ENCODE measurements at regions not wholly inside any gene's neighbourhood (a gene's known extent, or its start where the extent isn't known, plus 50 kb on each side); places are given as distances from the start of the nearest gene placed in this dataset.

DNA sequence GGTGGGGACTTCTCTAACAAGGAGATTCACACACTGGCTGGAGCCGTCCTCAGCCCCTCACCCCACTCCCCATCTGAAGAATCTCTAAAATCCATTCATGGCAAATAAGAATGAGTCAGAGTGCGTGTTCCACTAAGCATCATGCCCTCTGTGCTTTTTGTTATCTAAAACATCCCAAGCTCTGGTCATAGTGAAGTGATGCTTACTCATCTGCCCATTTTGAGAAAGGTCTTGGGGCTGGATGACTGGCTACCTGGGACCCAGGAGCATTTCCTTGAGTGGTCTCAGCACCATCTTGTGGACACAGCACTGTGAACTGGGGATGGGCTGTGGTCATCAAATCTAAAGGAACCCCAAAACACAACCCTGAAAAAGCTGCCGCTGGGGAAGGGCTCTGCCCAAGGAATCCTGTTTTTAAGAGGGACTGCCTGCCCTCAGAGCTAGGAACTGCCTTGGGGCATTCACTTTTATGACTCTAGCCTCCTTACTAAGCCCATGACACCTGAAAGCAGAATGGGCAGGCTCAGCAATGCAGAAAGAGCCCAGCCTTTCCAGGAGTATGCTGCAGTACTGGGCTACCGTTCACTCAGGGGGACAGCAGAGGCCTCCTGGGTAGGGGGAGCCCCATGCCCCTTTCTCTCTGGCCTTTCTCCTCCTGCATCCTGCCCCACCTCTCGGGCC is 53.5 kb downstream of the ZBTB38 start:
- TF ChIP-seq, protein P1, sequence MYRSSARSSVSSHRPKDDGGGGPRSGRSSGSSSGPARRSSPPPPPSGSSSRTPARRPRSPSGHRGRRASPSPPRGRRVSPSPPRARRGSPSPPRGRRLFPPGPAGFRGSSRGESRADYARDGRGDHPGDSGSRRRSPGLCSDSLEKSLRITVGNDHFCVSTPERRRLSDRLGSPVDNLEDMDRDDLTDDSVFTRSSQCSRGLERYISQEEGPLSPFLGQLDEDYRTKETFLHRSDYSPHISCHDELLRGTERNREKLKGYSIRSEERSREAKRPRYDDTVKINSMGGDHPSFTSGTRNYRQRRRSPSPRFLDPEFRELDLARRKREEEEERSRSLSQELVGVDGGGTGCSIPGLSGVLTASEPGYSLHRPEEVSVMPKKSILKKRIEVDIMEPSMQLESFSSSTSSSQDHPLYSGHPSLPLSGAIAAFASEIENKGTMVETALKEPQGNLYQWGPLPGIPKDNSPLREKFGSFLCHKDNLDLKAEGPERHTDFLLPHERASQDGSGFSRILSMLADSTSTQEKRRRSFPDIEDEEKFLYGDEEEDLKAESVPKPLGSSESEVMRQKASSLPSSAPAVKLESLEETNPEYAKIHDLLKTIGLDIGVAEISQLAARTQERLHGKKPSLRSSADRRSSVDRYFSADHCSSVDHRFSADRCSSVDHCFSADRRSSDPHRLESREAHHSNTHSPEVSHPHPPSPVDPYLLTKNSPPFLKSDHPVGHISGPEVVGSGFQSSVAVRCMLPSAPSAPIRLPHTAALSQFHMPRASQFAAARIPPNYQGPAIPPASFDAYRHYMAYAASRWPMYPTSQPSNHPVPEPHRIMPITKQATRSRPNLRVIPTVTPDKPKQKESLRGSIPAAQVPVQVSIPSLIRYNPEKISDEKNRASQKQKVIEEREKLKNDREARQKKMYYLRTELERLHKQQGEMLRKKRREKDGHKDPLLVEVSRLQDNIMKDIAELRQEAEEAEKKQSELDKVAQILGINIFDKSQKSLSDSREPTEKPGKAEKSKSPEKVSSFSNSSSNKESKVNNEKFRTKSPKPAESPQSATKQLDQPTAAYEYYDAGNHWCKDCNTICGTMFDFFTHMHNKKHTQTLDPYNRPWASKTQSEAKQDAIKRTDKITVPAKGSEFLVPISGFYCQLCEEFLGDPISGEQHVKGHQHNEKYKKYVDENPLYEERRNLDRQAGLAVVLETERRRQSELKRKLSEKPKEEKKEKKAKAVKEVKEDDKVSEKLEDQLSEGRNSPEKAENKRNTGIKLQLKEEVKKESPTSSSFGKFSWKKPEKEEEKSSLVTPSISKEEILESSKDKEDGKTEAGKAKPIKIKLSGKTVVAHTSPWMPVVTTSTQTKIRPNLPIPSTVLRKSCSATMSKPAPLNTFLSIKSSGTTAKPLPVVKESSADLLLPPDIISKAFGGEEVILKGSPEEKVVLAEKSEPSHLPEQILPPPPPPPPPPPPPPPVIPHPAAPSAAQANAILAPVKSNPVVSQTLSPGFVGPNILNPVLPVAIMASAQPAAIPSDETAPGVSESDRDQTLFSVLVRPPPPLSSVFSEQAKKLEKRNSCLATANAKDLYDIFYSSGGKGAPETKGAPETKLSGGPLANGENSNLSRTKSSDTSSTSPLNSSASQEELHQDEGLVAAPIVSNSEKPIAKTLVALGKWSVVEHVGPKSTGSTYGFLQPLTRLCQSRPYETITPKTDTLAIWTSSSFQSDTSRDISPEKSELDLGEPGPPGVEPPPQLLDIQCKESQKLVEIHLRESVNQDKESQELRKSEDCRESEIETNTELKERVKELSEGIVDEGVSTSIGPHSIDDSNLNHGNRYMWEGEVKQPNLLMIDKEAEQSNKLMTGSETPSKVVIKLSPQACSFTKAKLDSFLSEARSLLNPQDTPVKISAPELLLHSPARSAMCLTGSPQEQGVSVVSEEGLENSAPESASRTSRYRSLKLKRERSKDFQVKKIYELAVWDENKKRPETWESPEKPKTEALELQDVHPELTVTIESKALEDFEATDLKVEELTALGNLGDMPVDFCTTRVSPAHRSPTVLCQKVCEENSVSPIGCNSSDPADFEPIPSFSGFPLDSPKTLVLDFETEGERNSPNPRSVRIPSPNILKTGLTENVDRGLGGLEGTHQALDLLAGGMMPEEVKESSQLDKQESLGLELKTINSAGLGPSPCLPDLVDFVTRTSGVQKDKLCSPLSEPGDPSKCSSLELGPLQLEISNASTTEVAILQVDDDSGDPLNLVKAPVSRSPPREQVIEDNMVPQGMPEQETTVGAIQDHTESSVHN (CRISPR knock-in tag; IDR thresholded peaks at IDR 0.05) = no peak
- TF ChIP-seq ZNF24 (IDR thresholded peaks at IDR 0.05) = no peak

All from HepG2 (cell line).